ENCODE measurements at regions not wholly inside any gene's neighbourhood (a gene's known extent, or its start where the extent isn't known, plus 50 kb on each side); places are given as distances from the start of the nearest gene placed in this dataset.

DNA sequence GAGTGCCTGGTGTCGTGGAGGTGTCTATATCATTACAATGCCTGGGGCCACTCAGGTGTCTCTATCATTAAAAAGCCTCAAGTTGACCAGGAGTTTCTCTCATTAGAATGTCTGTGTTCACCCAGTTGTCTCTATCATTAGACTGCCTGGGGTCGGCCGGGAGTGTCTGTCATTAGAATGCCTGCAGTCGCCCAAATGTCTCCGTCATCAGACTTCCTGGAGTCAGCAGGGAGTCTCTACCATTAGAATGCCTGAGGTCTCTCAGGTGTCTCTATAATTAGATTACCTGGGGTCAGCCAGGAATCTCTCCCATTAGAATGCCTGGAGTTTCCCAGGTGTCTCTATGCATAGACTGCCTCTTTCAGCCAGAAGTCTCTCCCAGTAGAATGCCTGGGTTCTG lies 1477.6 kb downstream of the UQCRFS1 start:
- DNase-seq (ENCODE audit: low read depth, low spot score): no peak
- peaks cover 75% of the 10 kb centered on the region for H3K36me3 Mint-ChIP-seq (ENCODE audit: low read depth)
- TF ChIP-seq, protein P1, sequence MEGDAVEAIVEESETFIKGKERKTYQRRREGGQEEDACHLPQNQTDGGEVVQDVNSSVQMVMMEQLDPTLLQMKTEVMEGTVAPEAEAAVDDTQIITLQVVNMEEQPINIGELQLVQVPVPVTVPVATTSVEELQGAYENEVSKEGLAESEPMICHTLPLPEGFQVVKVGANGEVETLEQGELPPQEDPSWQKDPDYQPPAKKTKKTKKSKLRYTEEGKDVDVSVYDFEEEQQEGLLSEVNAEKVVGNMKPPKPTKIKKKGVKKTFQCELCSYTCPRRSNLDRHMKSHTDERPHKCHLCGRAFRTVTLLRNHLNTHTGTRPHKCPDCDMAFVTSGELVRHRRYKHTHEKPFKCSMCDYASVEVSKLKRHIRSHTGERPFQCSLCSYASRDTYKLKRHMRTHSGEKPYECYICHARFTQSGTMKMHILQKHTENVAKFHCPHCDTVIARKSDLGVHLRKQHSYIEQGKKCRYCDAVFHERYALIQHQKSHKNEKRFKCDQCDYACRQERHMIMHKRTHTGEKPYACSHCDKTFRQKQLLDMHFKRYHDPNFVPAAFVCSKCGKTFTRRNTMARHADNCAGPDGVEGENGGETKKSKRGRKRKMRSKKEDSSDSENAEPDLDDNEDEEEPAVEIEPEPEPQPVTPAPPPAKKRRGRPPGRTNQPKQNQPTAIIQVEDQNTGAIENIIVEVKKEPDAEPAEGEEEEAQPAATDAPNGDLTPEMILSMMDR (conservative IDR thresholded peaks at IDR 0.05): no peak
- peaks cover 29% of the 10 kb centered on the region for H3K9me3 Mint-ChIP-seq
- H3K4me3 Mint-ChIP-seq: no peak overlapping the region
- no peak overlapping the region for H3K27ac Mint-ChIP-seq (ENCODE audit: unreplicated experiment)
- H3K4me1 Mint-ChIP-seq: no peaks in the 10 kb centered on the region
- H3K27me3 Mint-ChIP-seq (ENCODE audit: low read depth): no peaks in the 10 kb centered on the region

DNA sequence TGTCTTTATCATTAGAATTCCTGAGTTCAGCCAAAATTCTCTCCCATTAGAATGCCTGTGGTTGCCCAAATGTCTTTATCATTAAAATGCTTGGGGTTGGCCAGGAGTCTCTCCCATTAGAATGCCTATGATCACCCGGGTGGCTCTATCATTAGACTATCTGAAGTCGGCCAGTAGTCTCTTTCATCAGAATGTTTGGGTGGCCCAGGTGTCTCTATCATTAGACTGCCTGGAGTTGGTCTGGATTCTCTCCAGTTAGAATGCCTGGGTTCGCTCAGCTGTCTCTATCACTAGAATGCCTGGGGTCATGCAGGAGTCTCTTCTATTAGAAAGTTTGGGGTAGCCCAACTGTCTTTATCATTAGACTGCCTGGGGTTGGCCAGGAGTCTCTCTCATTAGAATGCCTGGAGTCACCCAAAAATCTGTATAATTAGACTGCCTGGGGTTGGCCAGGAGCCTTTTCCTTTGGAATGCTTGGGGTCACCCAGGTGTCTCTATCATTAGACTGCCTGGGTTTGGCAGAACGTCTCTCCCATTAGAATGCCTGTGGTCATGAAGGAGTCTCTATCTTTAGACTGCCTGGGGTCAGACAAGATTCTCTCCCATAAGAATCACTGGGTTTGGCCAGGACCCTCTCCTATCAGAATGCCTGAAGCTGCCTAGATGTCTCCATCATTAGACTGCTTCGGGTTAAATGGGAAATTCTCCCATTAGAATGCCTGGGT lies 1478.3 kb downstream of the UQCRFS1 start:
- Mint-ChIP-seq H3K4me3 (no peak overlapping the region), H3K9me3 (peaks cover 28% of the 10 kb centered on the region), H3K4me1 (no peaks in the 10 kb centered on the region), H3K36me3 (ENCODE audit: low read depth) (peaks cover 69% of the 10 kb centered on the region), H3K27me3 (ENCODE audit: low read depth) (no peaks in the 10 kb centered on the region), H3K27ac (ENCODE audit: unreplicated experiment) (no peak overlapping the region)
- no peak for DNase-seq (ENCODE audit: low read depth, low spot score)
- TF ChIP-seq, protein P1 (conservative IDR thresholded peaks at IDR 0.05): no peak

DNA sequence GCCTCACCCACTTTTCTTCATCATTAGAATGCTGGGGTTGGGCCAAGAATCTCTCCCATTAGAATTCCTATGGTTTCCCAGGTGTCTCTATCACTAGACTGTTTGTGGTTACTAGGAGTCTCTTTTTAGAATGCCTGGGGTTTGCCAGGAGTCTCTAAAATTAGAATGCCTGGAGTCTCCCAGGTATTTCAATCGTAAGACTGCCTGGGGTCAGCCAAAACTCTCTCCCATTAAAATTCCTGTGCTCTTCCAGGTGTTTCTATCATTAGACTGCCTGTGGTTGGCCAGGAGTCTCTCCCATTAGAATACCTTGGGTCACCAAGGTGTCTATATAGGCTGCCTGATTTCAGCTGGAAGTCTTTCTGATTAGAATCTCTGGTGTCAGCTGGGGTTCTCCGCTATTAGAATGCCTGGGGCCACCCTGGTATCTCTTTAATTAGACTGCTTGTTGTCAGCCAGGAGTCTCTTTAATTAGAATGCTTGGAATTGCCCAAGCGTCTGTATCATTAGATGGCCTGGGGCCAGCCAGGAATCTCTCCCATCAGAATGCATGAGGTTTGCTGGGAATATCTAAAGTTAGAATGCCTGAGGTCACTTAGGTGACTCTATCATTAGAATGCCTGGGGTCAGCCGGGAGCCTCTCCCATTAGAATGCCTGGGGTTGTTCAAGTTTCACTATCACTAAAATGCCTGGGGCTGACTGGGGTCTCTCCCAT lies 1479.2 kb downstream of the UQCRFS1 start:
- H3K27ac Mint-ChIP-seq (ENCODE audit: unreplicated experiment): no peak overlapping the region
- TF ChIP-seq, protein P1 (conservative IDR thresholded peaks at IDR 0.05): no peak
- no peak for DNase-seq (ENCODE audit: low read depth, low spot score)
- H3K27me3 Mint-ChIP-seq (ENCODE audit: low read depth): no peaks in the 10 kb centered on the region
- H3K36me3 Mint-ChIP-seq (ENCODE audit: low read depth): peaks cover 59% of the 10 kb centered on the region
- H3K4me1 Mint-ChIP-seq: no peaks in the 10 kb centered on the region
- H3K4me3 Mint-ChIP-seq: no peak overlapping the region
- peaks cover 24% of the 10 kb centered on the region for H3K9me3 Mint-ChIP-seq

DNA sequence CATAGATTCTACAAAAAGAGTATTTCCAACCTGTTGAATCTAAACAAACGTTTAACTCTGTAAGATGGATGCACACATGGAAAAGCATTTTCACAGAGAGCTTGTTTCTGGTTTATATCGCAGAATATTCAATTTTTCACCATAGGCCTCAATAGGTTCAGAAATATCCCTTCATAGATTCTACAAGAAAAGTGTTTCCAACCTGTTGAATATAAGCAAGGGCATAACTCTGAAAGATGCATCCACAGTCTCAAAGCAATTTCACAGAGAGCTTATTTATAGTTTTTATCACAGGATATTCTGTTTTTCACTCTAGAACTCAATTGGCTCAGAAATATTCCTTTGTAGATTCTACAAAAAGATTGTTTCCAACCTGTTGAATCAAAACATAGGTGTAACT lies 1483.6 kb downstream of the UQCRFS1 start:
- TF ChIP-seq, protein P1 (conservative IDR thresholded peaks at IDR 0.05): no peak
- Mint-ChIP-seq H3K4me3 (no peak overlapping the region), H3K27ac (ENCODE audit: unreplicated experiment) (no peak overlapping the region), H3K4me1 (no peaks in the 10 kb centered on the region), H3K36me3 (ENCODE audit: low read depth) (peaks cover 41% of the 10 kb centered on the region), H3K27me3 (ENCODE audit: low read depth) (no peaks in the 10 kb centered on the region), H3K9me3 (peaks cover 5% of the 10 kb centered on the region)
- DNase-seq (ENCODE audit: low read depth, low spot score): no peak

DNA sequence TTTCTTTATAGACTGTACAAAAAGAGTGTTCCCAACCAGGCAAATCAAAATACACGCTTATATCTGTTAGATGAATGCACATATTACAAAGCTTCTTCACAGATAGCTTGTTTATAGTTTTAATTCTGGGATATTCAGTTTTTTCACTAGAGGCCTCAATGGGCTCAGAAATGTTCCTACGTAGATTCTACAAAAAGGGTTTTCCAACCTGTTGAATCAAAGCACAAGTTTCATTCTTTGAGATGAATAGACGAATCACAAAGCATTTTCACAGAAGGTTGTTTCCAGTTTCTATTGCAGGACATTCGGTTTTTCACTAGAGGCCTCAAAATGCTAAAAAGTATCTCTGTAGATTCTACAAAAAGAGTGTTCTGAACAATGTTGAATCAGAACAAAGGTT lies 1490.3 kb downstream of the UQCRFS1 start:
- Mint-ChIP-seq H3K4me1 (no peaks in the 10 kb centered on the region), H3K4me3 (no peak overlapping the region), H3K27me3 (ENCODE audit: low read depth) (no peaks in the 10 kb centered on the region), H3K36me3 (ENCODE audit: low read depth) (peaks cover 23% of the 10 kb centered on the region), H3K27ac (ENCODE audit: unreplicated experiment) (no peak overlapping the region), H3K9me3 (peaks cover 22% of the 10 kb centered on the region)
- DNase-seq (ENCODE audit: low read depth, low spot score): no peak
- TF ChIP-seq, protein P1 (conservative IDR thresholded peaks at IDR 0.05): no peak
